ENCODE measurements at regions not wholly inside any gene's neighbourhood (a gene's known extent, or its start where the extent isn't known, plus 50 kb on each side); places are given as distances from the start of the nearest gene placed in this dataset.

DNA sequence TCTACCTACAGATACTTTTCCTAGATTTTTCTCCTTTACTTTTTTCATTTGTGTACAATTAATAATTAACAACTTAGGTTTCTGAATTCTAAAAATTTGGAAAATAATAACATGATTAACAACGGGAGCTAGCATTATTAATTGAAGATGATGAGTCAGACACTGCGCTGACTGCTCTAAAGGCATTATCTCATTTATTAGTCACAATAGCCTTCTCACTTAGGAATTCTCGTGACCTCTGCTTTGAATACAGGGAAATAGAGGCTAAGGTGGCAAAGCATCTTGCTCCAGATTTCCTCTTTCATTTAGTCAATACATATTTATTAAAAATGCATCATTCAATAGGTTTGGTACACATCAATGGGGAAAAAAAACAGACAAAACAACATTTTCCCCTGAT is 441.3 kb downstream of the PCDH18 start:
- TF ChIP-seq, protein P1, sequence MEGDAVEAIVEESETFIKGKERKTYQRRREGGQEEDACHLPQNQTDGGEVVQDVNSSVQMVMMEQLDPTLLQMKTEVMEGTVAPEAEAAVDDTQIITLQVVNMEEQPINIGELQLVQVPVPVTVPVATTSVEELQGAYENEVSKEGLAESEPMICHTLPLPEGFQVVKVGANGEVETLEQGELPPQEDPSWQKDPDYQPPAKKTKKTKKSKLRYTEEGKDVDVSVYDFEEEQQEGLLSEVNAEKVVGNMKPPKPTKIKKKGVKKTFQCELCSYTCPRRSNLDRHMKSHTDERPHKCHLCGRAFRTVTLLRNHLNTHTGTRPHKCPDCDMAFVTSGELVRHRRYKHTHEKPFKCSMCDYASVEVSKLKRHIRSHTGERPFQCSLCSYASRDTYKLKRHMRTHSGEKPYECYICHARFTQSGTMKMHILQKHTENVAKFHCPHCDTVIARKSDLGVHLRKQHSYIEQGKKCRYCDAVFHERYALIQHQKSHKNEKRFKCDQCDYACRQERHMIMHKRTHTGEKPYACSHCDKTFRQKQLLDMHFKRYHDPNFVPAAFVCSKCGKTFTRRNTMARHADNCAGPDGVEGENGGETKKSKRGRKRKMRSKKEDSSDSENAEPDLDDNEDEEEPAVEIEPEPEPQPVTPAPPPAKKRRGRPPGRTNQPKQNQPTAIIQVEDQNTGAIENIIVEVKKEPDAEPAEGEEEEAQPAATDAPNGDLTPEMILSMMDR (IDR thresholded peaks at IDR 0.05; ENCODE audit: insufficient read depth, low read length, poor library complexity, severe bottlenecking) = no peak
- no peak for TF ChIP-seq EZH2phosphoT487 (conservative IDR thresholded peaks at IDR 0.05; ENCODE audit: low read length)

All from SU-DHL-6 (cell line).